SK-N-SH treated with all-trans-retinoic acid at 6 μM for 48 hours (cell line): ENCODE measurements at regions not wholly inside any gene's neighbourhood (a gene's known extent, or its start where the extent isn't known, plus 50 kb on each side); places are given as distances from the start of the nearest gene placed in this dataset.

Experiments
- ARNTL ChIP-seq: fragments of 450-650 bp; formaldehyde crosslinking; IDR thresholded peaks from 2 replicates; pipeline ENCODE4 v1.5.0; 2020; ENCODE audit warnings: low read depth, mild to moderate bottlenecking, moderate library complexity, borderline replicate concordance
- CSDC2 ChIP-seq: fragments of 250-450 bp; sonication (Bioruptor Pico); IDR thresholded peaks from 2 replicates; pipeline ENCODE4 v1.5.0; 2020; ENCODE audit warnings: mild to moderate bottlenecking, moderate library complexity
- GLIS3 ChIP-seq: fragments of 250-450 bp; sonication (Bioruptor Pico); IDR thresholded peaks from 2 replicates; pipeline ENCODE4 v1.5.0; 2020; ENCODE audit warnings: mild to moderate bottlenecking, moderate library complexity
- PATZ1 ChIP-seq: fragments of 250-450 bp; sonication (Bioruptor Pico); IDR thresholded peaks from 2 replicates; pipeline ENCODE4 v1.8.0; 2020; ENCODE audit warnings: mild to moderate bottlenecking, moderate library complexity, borderline replicate concordance
- PPARA ChIP-seq: fragments of 250-450 bp; sonication (Bioruptor Pico); IDR thresholded peaks from 2 replicates; pipeline ENCODE4 v1.5.0; 2020; ENCODE audit warnings: mild to moderate bottlenecking, borderline replicate concordance
- RARB ChIP-seq: fragments of 250-450 bp; sonication (Bioruptor Pico); IDR thresholded peaks from 2 replicates; pipeline ENCODE4 v1.8.0; 2021; ENCODE audit warnings: mild to moderate bottlenecking, moderate library complexity
- ZFP3 ChIP-seq: fragments of 250-450 bp; sonication (Bioruptor Pico); IDR thresholded peaks from 2 replicates; pipeline ENCODE4 v1.5.0; 2020; ENCODE audit warnings: mild to moderate bottlenecking, moderate library complexity
- ZNF8 ChIP-seq: fragments of 450-650 bp; formaldehyde crosslinking; IDR thresholded peaks from 2 replicates; pipeline ENCODE4 v1.5.0; 2020; ENCODE audit warnings: mild to moderate bottlenecking, moderate library complexity
- TF ChIP-seq, protein P1 (sequence below): fragments of 250-450 bp; sonication (Bioruptor Pico); IDR thresholded peaks from 2 replicates; pipeline ENCODE4 v1.5.0; 2020; ENCODE audit warnings: mild to moderate bottlenecking, moderate library complexity
- TF ChIP-seq, protein P2 (sequence below): fragments of 250-450 bp; sonication (Bioruptor Pico); IDR thresholded peaks from 2 replicates; pipeline ENCODE4 v1.8.0; 2021; ENCODE audit warnings: low read depth, mild to moderate bottlenecking, moderate library complexity, borderline replicate concordance

DNA sequence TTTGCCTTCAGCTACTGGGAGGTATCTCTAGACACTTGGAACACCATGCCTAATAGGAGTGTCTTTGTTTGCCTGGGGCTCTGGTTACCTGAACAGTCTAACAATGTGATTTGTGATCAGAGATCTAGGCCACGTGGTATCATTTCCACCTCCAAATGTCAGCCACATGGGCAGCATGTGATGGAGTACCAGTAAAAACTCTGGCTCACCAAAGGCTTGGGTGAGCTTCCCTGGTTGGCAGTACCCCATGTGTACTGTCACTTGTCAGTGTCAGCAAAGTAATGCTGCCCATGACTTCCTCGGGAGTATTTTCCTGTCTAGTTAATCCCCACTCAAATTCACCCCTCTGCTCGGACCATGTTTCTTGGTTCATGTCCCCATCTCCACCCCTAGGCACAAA, 195.2 kb upstream of the LRFN2 start:
- TF ChIP-seq, protein P1, sequence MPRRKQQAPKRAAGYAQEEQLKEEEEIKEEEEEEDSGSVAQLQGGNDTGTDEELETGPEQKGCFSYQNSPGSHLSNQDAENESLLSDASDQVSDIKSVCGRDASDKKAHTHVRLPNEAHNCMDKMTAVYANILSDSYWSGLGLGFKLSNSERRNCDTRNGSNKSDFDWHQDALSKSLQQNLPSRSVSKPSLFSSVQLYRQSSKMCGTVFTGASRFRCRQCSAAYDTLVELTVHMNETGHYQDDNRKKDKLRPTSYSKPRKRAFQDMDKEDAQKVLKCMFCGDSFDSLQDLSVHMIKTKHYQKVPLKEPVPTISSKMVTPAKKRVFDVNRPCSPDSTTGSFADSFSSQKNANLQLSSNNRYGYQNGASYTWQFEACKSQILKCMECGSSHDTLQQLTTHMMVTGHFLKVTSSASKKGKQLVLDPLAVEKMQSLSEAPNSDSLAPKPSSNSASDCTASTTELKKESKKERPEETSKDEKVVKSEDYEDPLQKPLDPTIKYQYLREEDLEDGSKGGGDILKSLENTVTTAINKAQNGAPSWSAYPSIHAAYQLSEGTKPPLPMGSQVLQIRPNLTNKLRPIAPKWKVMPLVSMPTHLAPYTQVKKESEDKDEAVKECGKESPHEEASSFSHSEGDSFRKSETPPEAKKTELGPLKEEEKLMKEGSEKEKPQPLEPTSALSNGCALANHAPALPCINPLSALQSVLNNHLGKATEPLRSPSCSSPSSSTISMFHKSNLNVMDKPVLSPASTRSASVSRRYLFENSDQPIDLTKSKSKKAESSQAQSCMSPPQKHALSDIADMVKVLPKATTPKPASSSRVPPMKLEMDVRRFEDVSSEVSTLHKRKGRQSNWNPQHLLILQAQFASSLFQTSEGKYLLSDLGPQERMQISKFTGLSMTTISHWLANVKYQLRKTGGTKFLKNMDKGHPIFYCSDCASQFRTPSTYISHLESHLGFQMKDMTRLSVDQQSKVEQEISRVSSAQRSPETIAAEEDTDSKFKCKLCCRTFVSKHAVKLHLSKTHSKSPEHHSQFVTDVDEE (CRISPR knock-in tag), result no peak
- TF ChIP-seq RARB (CRISPR knock-in tag) (no peak), ZFP3 (no peak), CSDC2 (CRISPR knock-in tag) (no peak), GLIS3 (no peak), ARNTL (no peak), PATZ1 (CRISPR knock-in tag) (no peak), PPARA (CRISPR knock-in tag) (no peak), ZNF8 (no peak)
- TF ChIP-seq, protein P2, sequence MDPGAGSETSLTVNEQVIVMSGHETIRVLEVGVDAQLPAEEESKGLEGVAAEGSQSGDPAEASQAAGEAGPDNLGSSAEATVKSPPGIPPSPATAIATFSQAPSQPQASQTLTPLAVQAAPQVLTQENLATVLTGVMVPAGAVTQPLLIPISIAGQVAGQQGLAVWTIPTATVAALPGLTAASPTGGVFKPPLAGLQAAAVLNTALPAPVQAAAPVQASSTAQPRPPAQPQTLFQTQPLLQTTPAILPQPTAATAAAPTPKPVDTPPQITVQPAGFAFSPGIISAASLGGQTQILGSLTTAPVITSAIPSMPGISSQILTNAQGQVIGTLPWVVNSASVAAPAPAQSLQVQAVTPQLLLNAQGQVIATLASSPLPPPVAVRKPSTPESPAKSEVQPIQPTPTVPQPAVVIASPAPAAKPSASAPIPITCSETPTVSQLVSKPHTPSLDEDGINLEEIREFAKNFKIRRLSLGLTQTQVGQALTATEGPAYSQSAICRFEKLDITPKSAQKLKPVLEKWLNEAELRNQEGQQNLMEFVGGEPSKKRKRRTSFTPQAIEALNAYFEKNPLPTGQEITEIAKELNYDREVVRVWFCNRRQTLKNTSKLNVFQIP (CRISPR knock-in tag), result no peak
